H1 (cell line): ENCODE measurements at regions not wholly inside any gene's neighbourhood (a gene's known extent, or its start where the extent isn't known, plus 50 kb on each side); places are given as distances from the start of the nearest gene placed in this dataset.

ENCODE experiments used
- CTCF ChIA-PET: fragments of 300-600 bp; sonication (Branson Sonifier 250); formaldehyde crosslinking; loops from one replicate; lab custom pipeline; 2021; ENCODE audit not compliant: partially characterized antibody; lab: Charles Lee
- POLR2A ChIA-PET: fragments of 300-600 bp; sonication (Branson Sonifier 250); formaldehyde crosslinking; loops from one replicate; lab custom pipeline; 2021; ENCODE audit warnings: inconsistent platforms; ENCODE audit not compliant: partially characterized antibody; lab: Charles Lee
- DNase-seq, 2 experiments: peaks; one replicate each; pipeline versions ENCODE4 v3.0.0 to v3.0.0-alpha.2; 2010 to 2022; ENCODE audit warnings: low spot score in 2 of 2, low read depth in 1 of 2, mixed read lengths in 1 of 2
- FAIRE-seq: peaks from 2 replicates; lab custom pipeline; 2011; peaks lifted over from hg19 to GRCh38; lab: Jason Lieb, UNC
- H2AFZ ChIP-seq: 2 replicates; pipeline ENCODE4 v1.8.1; 2012; ENCODE audit warnings: low read length, inconsistent platforms
- H2AK5ac ChIP-seq: 2 replicates; pipeline ENCODE4 v1.6.1; 2013; ENCODE audit warnings: low read depth, low read length
- H2BK120ac ChIP-seq: replicated peaks from 2 replicates; pipeline ENCODE3; 2013; ENCODE audit warnings: low read depth, low read length, inconsistent platforms
- H2BK12ac ChIP-seq: 2 replicates; pipeline ENCODE4 v1.6.1; 2013; ENCODE audit warnings: low read depth, low read length
- H2BK15ac ChIP-seq: 2 replicates; pipeline ENCODE4 v1.6.1; 2013; ENCODE audit warnings: low read length
- H2BK20ac ChIP-seq: 2 replicates; pipeline ENCODE4 v1.6.1; 2013; ENCODE audit warnings: low read length
- H2BK5ac ChIP-seq: 2 replicates; pipeline ENCODE4 v1.6.1; 2013; ENCODE audit warnings: low read depth, low read length
- H3K14ac ChIP-seq: 2 replicates; pipeline ENCODE4 v1.6.1; 2013; ENCODE audit warnings: inconsistent platforms; ENCODE audit not compliant: insufficient read length
- H3K18ac ChIP-seq: 2 replicates; pipeline ENCODE4 v1.6.1; 2013; ENCODE audit warnings: low read length; ENCODE audit errors: extremely low read depth
- H3K23ac ChIP-seq: 2 replicates; pipeline ENCODE4 v1.6.1; 2013; ENCODE audit warnings: inconsistent platforms; ENCODE audit not compliant: insufficient read length
- H3K23me2 ChIP-seq: 2 replicates; pipeline ENCODE4 v1.6.1; 2013; ENCODE audit warnings: low read depth, low read length
- H3K27ac ChIP-seq: 2 replicates; pipeline ENCODE4 v1.6.1; 2011; ENCODE audit warnings: low read depth, low read length, inconsistent platforms
- H3K27me3 ChIP-seq, 4 experiments: replicated peaks in 1 of 4; 1 replicate in 1 of 4; 2 replicates in 3 of 4; pipeline versions ENCODE4 v1.6.1 to v1.8.1; 2011 to 2013; ENCODE audit warnings: low read length in 3 of 4, mild to moderate bottlenecking in 3 of 4, inconsistent platforms in 2 of 4, mixed read lengths in 2 of 4, moderate library complexity in 1 of 4; ENCODE audit not compliant: control insufficient read depth in 3 of 4, insufficient read depth in 3 of 4; ENCODE audit errors: extremely low read depth in 1 of 4
- H3K36me3 ChIP-seq, 4 experiments: 2 replicates each; pipeline versions ENCODE4 v1.6.1 to v1.8.1; 2011 to 2013; ENCODE audit warnings: mild to moderate bottlenecking in 4 of 4, low read length in 3 of 4, moderate library complexity in 2 of 4, control low read depth in 1 of 4, inconsistent platforms in 1 of 4; ENCODE audit not compliant: insufficient read depth in 4 of 4, control insufficient read depth in 2 of 4
- H3K4ac ChIP-seq: replicated peaks from 2 replicates; pipeline ENCODE3; 2013; ENCODE audit warnings: low read length, low read depth, mixed read lengths, inconsistent platforms; ENCODE audit not compliant: insufficient read length
- H3K4me1 ChIP-seq, 4 experiments: replicated peaks in 1 of 4; 1 replicate in 1 of 4; 2 replicates in 3 of 4; pipeline versions ENCODE4 v1.6.1 to v1.8.1; 2011 to 2013; ENCODE audit warnings: low read length in 3 of 4, inconsistent platforms in 2 of 4, mixed read lengths in 1 of 4; ENCODE audit not compliant: insufficient read depth in 4 of 4, control insufficient read depth in 3 of 4
- H3K4me2 ChIP-seq, 2 experiments: 2 replicates each; pipeline versions ENCODE4 v1.6.1 to v1.8.1; 2011 to 2013; ENCODE audit warnings: low read depth in 2 of 2, low read length in 2 of 2, control low read depth in 1 of 2, inconsistent platforms in 1 of 2, mild to moderate bottlenecking in 1 of 2; ENCODE audit not compliant: insufficient read depth in 1 of 2
- H3K4me3 ChIP-seq, 4 experiments: fragments of 200-600, 300-600 bp in 1 of 4; sonication (generic), shearing (Covaris generic), sonication (Bioruptor Twin) in 1 of 4; 2 replicates each; pipeline versions ENCODE4 v1.5.1 to v1.8.1; 2011 to 2016; ENCODE audit warnings: low read length in 4 of 4, low read depth in 3 of 4, control low read depth in 2 of 4, inconsistent platforms in 2 of 4, mild to moderate bottlenecking in 2 of 4, mixed read lengths in 1 of 4, moderate library complexity in 1 of 4; ENCODE audit not compliant: insufficient read depth in 2 of 4; ENCODE audit errors: extremely low read depth in 1 of 4
- H3K56ac ChIP-seq: replicated peaks from 2 replicates; pipeline ENCODE3; 2013; ENCODE audit warnings: low read depth, mild to moderate bottlenecking, mixed read lengths, low read length, inconsistent platforms; ENCODE audit not compliant: insufficient read length
- H3K79me1 ChIP-seq: 2 replicates; pipeline ENCODE4 v1.6.1; 2013; ENCODE audit warnings: low read depth, low read length, control low read depth
- H3K79me2 ChIP-seq, 2 experiments: 2 replicates each; pipeline versions ENCODE4 v1.6.1 to v1.8.1; 2012 to 2013; ENCODE audit warnings: low read length in 2 of 2, mild to moderate bottlenecking in 2 of 2, inconsistent platforms in 1 of 2; ENCODE audit not compliant: insufficient read depth in 2 of 2, control insufficient read depth in 1 of 2
- H3K9ac ChIP-seq, 4 experiments: replicated peaks in 1 of 4; 1 replicate in 1 of 4; 2 replicates in 3 of 4; pipeline versions ENCODE4 v1.6.1 to v1.8.1; 2011 to 2013; ENCODE audit warnings: low read depth in 3 of 4, low read length in 3 of 4, control low read depth in 2 of 4, mild to moderate bottlenecking in 2 of 4, moderate library complexity in 2 of 4, inconsistent platforms in 1 of 4; ENCODE audit errors: extremely low read depth in 1 of 4
- H3K9me3 ChIP-seq, 2 experiments: 2 replicates each; pipeline versions ENCODE4 v1.6.1 to v1.8.1; 2012 to 2013; ENCODE audit warnings: mild to moderate bottlenecking in 2 of 2, moderate library complexity in 2 of 2, control low read depth in 1 of 2, inconsistent platforms in 1 of 2, low read depth in 1 of 2, low read length in 1 of 2, mixed read lengths in 1 of 2; ENCODE audit not compliant: insufficient read depth in 2 of 2
- H4K20me1 ChIP-seq, 2 experiments: replicated peaks in 1 of 2; 2 replicates each; pipeline versions ENCODE3 to v1.8.1; 2011 to 2013; ENCODE audit warnings: inconsistent platforms in 2 of 2, low read length in 2 of 2, mild to moderate bottlenecking in 1 of 2; ENCODE audit not compliant: insufficient read depth in 2 of 2, control insufficient read depth in 1 of 2
- H4K5ac ChIP-seq: 2 replicates; pipeline ENCODE4 v1.6.1; 2013; ENCODE audit warnings: low read length, low read depth, mixed read lengths, inconsistent platforms; ENCODE audit not compliant: insufficient read length
- H4K8ac ChIP-seq: 2 replicates; pipeline ENCODE4 v1.8.0; 2013; ENCODE audit warnings: mild to moderate bottlenecking, moderate library complexity, low read length, inconsistent platforms; ENCODE audit not compliant: insufficient read depth; ENCODE audit errors: extremely low read depth
- H4K91ac ChIP-seq: replicated peaks from 2 replicates; pipeline ENCODE3; 2013; ENCODE audit warnings: low read length, mixed read lengths, inconsistent platforms; ENCODE audit not compliant: insufficient read length
- ATF3 ChIP-seq: IDR thresholded peaks from 2 replicates; pipeline ENCODE4 v1.6.1; 2011; ENCODE audit warnings: low read depth, mild to moderate bottlenecking, low read length; ENCODE audit not compliant: insufficient read depth
- CBX5 ChIP-seq: fragments of 300-800, 300-1000 bp; sonication (generic); IDR thresholded peaks from 2 replicates; pipeline ENCODE4 v1.7.1; 2016; ENCODE audit warnings: antibody characterized with exemption, low read length, low read depth
- CBX8 ChIP-seq: fragments of 300-800, 300-1000 bp; sonication (generic); IDR thresholded peaks from 2 replicates; pipeline ENCODE4 v1.7.1; 2016; ENCODE audit warnings: low read depth, low read length, borderline replicate concordance
- CHD1 ChIP-seq: IDR thresholded peaks from 2 replicates; pipeline ENCODE4 v1.6.1; 2012; ENCODE audit warnings: low read depth, low read length, improper control_type of control experiment
- CHD2 ChIP-seq: IDR thresholded peaks from 2 replicates; pipeline ENCODE4 v1.6.1; 2012; ENCODE audit warnings: low read length, improper control_type of control experiment
- EZH2 ChIP-seq: fragments of 200-600 bp; sonication (generic); IDR thresholded peaks from 2 replicates; pipeline ENCODE4 v1.7.1; 2012; ENCODE audit warnings: low read depth, mild to moderate bottlenecking, moderate library complexity, low read length, inconsistent platforms; ENCODE audit not compliant: severe bottlenecking
- FOSL1 ChIP-seq: IDR thresholded peaks from 2 replicates; pipeline ENCODE4 v1.6.1; 2011; ENCODE audit warnings: mild to moderate bottlenecking, low read depth, low read length, moderate library complexity; ENCODE audit not compliant: insufficient read depth
- KDM4A ChIP-seq: IDR thresholded peaks from one replicate; pipeline ENCODE4 v1.7.1; 2012; ENCODE audit warnings: low read depth, mild to moderate bottlenecking, moderate library complexity, low read length, inconsistent platforms; ENCODE audit not compliant: severe bottlenecking
- KDM5A ChIP-seq: fragments of 200-600 bp; IDR thresholded peaks from 2 replicates; pipeline ENCODE4 v1.7.1; 2012; ENCODE audit warnings: mild to moderate bottlenecking, low read length, inconsistent platforms, mixed read lengths
- PHF8 ChIP-seq: fragments of 200-600 bp; sonication (generic); conservative IDR thresholded peaks from 2 replicates; pipeline ENCODE4 v1.7.1; 2012; ENCODE audit warnings: low read depth, mild to moderate bottlenecking, inconsistent platforms, low read length, moderate library complexity
- SP1 ChIP-seq: IDR thresholded peaks from 2 replicates; pipeline ENCODE4 v1.6.1; 2011; ENCODE audit warnings: low read depth, low read length
- SP4 ChIP-seq: IDR thresholded peaks from 2 replicates; pipeline ENCODE4 v1.6.1; 2012; ENCODE audit warnings: low read length, inconsistent platforms
- SRF ChIP-seq: IDR thresholded peaks from 2 replicates; pipeline ENCODE4 v1.6.1; 2011; ENCODE audit warnings: mild to moderate bottlenecking, low read depth, low read length, moderate library complexity
- TBP ChIP-seq: IDR thresholded peaks from 2 replicates; pipeline ENCODE4 v1.6.1; 2011; ENCODE audit warnings: low read depth, low read length, improper control_type of control experiment
- TCF12 ChIP-seq: IDR thresholded peaks from 2 replicates; pipeline ENCODE4 v1.6.1; 2011; ENCODE audit warnings: low read depth, mild to moderate bottlenecking, low read length
- YY1 ChIP-seq: IDR thresholded peaks from 2 replicates; pipeline ENCODE4 v1.6.1; 2011; ENCODE audit warnings: low read depth, mild to moderate bottlenecking, low read length
- WGBS, 2 experiments: shearing (Covaris generic) in 1 of 2; methylation state at CpG; one replicate each; pipeline versions ENCODE4 v1.1.6 to v1.1.7; 2013 to 2015; ENCODE audit warnings: low lambda C conversion rate in 2 of 2, mixed read lengths in 2 of 2, inconsistent platforms in 1 of 2, low coverage in 1 of 2, missing lambda C conversion rate in 1 of 2; ENCODE audit not compliant: insufficient replicate concordance in 2 of 2, insufficient coverage in 1 of 2, insufficient read length in 1 of 2; ENCODE audit errors: extremely low coverage in 1 of 2, missing lambda C conversion rate in 1 of 2; 5-methylcytosine and 5-hydroxymethylcytosine counted together

- H2BK5ac ChIP-seq = no peak overlapping the region
- H3K9ac ChIP-seq = no peak overlapping the region
- H3K4me3 ChIP-seq = no peak overlapping the region
- H3K79me1 ChIP-seq = no peaks in the 10 kb centered on the region
- WGBS, 2 experiments = 97% methylated on average over 4 of the region's 4 CpGs; no CpG with 5 or more reads in 1 of the 2 experiments
- H2BK12ac ChIP-seq = no peak overlapping the region
- no peak overlapping the region for H2BK20ac ChIP-seq
- H3K79me2 ChIP-seq = no peaks in the 10 kb centered on the region
- no peak overlapping the region for H2AK5ac ChIP-seq
- no peak overlapping the region for H3K27ac ChIP-seq
- no peak for FAIRE-seq
- H4K20me1 ChIP-seq = no peaks in the 10 kb centered on the region
- no peaks in the 10 kb centered on the region for H3K9me3 ChIP-seq
- no peak overlapping the region for H2AFZ ChIP-seq
- CTCF ChIA-PET = no interaction called here
- no peak overlapping the region for H3K14ac ChIP-seq
- H4K91ac ChIP-seq = no peak overlapping the region
- H2BK120ac ChIP-seq = no peak overlapping the region
- no peak overlapping the region for H3K18ac ChIP-seq
- no peak overlapping the region for H3K23ac ChIP-seq
- H3K23me2 ChIP-seq = no peaks in the 10 kb centered on the region
- no peaks in the 10 kb centered on the region for H3K4me1 ChIP-seq
- no peak overlapping the region for H3K4me2 ChIP-seq
- no peak for DNase-seq
- no peak overlapping the region for H4K5ac ChIP-seq
- H2BK15ac ChIP-seq = no peak overlapping the region
- no peaks in the 10 kb centered on the region; a peak in 1 of 8 replicates for H3K36me3 ChIP-seq
- no peaks in the 10 kb centered on the region for H3K27me3 ChIP-seq
- H3K56ac ChIP-seq = no peak overlapping the region
- no peak overlapping the region for H4K8ac ChIP-seq
- no peak overlapping the region for H3K4ac ChIP-seq
- POLR2A ChIA-PET = interaction anchor here (0.7 kb wide), 1 partner anchor 17 kb away, joined by 3 read pairs; no protein-coding TSS in a partner anchor
- TF ChIP-seq YY1 (no peak), SP1 (no peak), PHF8 (no peak), TCF12 (no peak), KDM5A (no peak), SP4 (no peak), SRF (no peak), ATF3 (no peak), TBP (no peak), EZH2 (no peak), FOSL1 (no peak), CHD1 (no peak), CHD2 (no peak), KDM4A (no peak), CBX8 (no peak), CBX5 (no peak)
These were observed 382.0 kb upstream of the DYNLRB2 start for GRCh38 chr16:80158766-80159165.
